Activated CD4-positive, alpha-beta T cell treated with anti-CD3 and anti-CD28 coated beads for 4 hours (primary cell): ENCODE measurements at regions not wholly inside any gene's neighbourhood (a gene's known extent, or its start where the extent isn't known, plus 50 kb on each side); places are given as distances from the start of the nearest gene placed in this dataset.
"Not testable (repeated sequence)": the region's sequence is repeated elsewhere in the genome, so short reads cannot be mapped to it uniquely, and the experiment has no call there.

ENCODE experiments used
- DNase-seq, 2 donors: peaks; one replicate each; pipeline ENCODE4 v3.0.0-alpha.2; 2020

GRCh38 chr16:88204131-88205110 lies 178.3 kb upstream of the ZNF469 start:
- not testable (repeated sequence) for DNase-seq

- not testable (repeated sequence) for DNase-seq
These were observed 177.3 kb upstream of the ZNF469 start for GRCh38 chr16:88205482-88205881.

GRCh38 chr16:88206006-88206405 lies 176.8 kb upstream of the ZNF469 start:
- not testable (repeated sequence) for DNase-seq

- DNase-seq = not testable (repeated sequence)
These were observed 176.2 kb upstream of the ZNF469 start for GRCh38 chr16:88206516-88206915.

DNA sequence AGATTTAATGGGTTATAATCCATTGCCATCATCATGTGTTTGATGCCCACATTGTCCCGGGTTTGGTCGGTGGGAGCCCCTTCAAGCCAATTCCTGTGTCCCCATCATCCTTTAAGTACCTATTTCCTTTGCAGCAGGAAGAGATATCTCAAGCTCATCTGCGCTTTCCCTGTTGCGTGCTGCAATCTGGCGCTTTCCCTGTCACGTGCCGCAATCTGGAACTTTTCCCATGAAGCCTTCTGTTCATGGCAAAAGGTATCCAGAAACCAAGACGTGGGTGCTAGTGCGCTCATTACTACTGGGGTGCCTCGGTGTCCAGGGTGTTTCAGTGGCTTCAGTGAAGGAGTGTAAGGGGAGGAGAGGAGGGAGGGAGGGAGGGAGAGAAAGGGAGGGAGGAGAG lies 174.6 kb upstream of the ZNF469 start:
- no peak for DNase-seq

DNA sequence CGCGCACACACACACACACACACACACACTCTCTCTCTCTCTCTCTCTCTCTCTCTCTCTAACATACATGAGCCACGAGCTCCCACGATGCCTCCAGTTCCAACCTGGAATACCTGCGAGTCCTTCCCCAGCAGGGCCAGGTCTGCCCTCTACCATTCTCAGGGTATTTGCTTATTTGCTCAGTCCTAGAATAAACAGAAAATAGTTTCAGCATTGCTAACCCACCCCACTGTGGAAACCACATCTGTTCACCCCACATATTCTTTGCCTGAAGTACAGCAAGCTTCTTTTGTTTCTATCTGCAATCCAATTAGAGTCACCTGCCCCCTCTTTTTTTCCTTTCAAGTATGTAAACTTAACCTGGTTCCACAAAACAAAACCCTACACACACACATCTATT lies 174.0 kb upstream of the ZNF469 start:
- DNase-seq = not testable (repeated sequence)

DNA sequence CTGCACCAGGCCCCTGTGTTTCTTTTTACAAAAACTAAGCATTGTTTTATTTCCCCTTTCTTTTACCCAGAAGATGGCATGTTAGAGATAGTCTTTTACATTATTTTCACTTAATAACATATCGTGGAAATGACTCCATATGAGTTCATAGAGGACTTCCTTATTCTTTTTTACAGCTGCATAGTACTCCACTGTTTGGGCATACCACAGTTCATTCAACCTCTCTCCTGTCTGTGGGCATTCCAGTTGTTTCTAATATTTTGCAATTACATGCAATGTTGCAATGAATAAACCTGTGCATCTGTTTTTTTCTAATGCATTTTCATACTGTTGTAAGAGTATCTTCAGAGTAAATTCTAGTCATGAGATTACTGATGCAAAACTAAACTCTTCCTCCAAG lies 173.2 kb upstream of the ZNF469 start:
- DNase-seq = not testable (repeated sequence)

GRCh38 chr16:88213937-88214336 lies 168.8 kb upstream of the ZNF469 start:
- DNase-seq = not testable (repeated sequence)

- not testable (repeated sequence) for DNase-seq
These were observed 161.6 kb upstream of the ZNF469 start for GRCh38 chr16:88221001-88221761.

DNA sequence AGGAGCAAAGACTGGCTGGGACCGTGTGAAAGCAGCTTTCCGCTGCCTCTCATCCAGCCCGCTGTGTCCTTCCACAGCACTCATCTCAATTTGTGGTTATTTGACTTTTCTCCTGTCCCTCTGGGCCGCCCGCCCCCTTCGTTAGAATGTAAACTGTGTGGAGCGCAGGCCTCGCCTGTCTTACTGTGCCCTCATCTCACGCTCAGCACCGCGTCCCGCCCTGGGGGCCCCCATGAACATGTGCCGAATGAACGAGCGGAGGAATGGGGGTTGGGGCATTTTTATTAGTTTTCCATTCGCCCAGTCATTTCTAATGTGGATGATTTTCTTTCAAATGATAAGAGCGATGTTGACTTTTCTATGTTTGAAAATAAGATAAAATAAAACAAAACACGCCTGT lies 159.1 kb upstream of the ZNF469 start:
- DNase-seq = not testable (repeated sequence)

- not testable (repeated sequence) for DNase-seq
These were observed 158.4 kb upstream of the ZNF469 start for GRCh38 chr16:88224131-88224898.

- DNase-seq = not testable (repeated sequence)
These were observed 157.0 kb upstream of the ZNF469 start for GRCh38 chr16:88225640-88226230.

GRCh38 chr16:88226302-88226701 lies 156.5 kb upstream of the ZNF469 start:
- not testable (repeated sequence) for DNase-seq

DNA sequence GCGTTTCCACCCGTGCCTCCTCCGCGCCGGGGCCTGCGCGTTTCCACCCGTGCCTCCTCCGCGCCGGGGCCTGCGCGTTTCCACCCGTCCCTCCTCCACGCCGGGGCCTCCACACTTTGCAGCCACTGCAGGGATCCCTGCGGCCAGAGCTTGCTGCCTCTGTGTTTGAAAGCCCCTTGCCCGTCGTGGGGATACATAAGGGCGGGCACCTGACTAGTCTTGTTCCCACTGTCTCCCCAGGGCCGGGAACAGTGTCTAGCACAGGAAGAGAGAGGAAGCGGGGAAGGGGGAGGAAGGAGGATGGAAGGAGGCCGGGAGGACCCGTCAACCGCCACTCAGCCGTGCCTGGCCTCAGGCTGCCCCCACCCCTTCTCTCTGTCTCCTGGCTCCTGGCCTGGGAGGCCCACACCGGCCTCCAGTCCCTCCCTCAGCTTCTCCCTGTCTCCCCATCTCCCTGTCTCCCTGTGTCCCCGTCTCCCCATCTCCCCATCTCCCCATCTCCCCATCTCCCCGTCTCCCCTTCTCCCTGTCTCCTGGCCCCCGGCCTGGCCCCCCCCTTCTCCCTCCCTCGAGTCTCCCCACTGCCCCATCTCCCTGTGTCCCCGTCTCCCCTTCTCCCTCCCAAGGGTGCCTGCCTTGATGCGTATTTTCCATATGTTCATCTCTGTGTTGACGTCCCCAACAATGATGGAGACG lies 155.6 kb upstream of the ZNF469 start:
- not testable (repeated sequence) for DNase-seq

DNA sequence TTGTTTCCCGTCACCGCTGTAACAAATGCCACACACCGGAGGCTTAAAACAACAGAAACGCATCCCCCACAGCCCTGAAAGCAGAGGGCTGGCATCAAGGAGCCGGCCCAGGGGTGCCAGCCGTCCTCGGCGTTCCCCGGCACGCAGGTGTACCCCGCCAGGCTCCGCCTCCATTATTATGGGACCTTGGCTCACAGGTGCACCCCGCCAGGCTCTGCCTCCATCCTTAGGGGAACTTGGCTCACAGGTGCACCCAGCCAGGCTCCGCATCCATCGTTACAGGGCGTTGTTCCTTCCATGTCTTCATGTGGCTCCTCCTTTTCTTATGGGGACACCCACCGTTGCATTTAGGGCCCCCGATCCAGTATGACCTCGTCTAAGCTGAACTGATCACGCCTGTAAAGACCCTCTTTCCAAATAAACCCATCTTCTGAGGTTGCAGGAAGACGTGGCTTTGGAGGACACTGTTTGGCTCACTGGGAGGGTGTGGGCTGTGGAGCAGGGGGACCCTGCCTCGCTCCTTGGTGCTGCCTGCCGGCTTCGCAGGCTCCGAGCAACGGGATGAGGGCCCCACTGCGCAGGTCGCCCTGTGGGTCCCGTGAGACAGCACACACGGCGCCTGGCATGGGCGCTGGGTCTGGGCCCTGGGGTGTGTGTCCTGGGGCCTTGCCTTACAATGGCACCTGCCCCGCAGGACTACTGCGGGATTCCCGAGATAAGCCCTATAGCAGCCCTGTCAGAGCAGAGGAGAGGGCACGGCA lies 154.9 kb upstream of the ZNF469 start:
- DNase-seq = not testable (repeated sequence)

DNA sequence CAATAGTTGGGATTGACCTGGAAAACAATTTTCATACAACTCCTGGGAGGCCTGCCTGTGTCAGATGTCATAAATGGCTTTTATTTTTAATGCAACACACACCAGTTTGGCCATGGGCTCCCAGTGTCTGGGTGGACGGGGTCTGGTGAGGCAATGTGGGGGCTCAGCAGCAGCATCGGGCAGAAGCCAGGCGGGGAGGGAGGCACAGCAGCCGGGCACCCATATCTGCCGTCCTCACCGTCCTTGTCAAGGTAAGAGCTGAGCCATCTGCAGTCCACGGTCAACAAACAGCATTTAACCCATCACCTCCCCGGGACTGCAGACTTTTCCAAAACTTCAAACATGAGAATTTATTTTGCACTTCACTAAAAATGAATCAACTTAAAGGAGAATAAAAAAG lies 154.0 kb upstream of the ZNF469 start:
- not testable (repeated sequence) for DNase-seq

DNA sequence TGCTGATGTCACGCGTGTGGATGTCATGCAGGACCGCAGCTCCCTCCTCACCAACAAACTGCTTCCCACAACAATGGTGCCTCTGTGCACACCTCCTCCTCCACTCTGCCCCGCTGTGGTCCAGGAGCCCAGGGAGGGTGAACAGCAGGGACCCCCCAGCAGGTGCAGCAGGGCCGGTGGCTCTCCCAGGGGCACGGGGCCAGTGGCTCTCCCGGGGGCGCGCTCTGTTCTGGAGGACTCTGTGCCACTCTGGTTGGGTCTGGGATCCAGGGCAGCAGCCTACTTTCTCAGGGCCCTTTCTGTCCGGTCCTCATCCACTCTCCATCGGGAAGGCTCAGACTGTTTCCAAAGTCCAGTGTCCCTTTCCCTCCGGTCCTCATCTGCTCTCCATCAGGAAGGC lies 153.0 kb upstream of the ZNF469 start:
- DNase-seq = not testable (repeated sequence)

GRCh38 chr16:88230276-88230966 lies 152.3 kb upstream of the ZNF469 start:
- not testable (repeated sequence) for DNase-seq

GRCh38 chr16:88230967-88231615 lies 151.7 kb upstream of the ZNF469 start:
- not testable (repeated sequence) for DNase-seq

DNA sequence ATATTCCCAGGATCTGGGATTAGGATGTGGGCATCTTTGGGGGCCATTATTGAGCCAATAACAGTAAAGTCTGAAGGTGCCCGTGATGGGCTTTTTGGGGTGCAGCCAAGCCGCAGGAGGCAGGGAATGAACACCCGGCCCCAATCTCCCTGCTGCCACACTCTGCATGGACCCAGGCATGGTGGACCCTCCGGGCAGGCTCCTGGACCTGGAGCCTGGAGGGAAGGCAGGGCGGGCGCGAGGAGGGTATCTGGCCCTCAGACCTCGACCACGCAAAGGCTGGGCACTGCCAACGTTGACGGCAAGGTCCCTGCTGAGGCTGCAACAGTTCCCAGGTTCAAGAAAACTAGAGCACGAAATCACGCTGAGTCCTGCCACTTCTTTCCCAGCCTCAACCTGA lies 150.9 kb upstream of the ZNF469 start:
- not testable (repeated sequence) for DNase-seq
